SKM-1 treated with dmso at 0.1 percent for 144 hours (cell line): ENCODE measurements at regions not wholly inside any gene's neighbourhood (a gene's known extent, or its start where the extent isn't known, plus 50 kb on each side); places are given as distances from the start of the nearest gene placed in this dataset.
"Not testable (repeated sequence)": the region's sequence is repeated elsewhere in the genome, so short reads cannot be mapped to it uniquely, and the experiment has no call there.

Experiments used
- DNase-seq: peaks from one replicate; lab custom pipeline; 2025; ENCODE audit not compliant: unreplicated experiment; lab: John Stamatoyannopoulos, UW

DNA sequence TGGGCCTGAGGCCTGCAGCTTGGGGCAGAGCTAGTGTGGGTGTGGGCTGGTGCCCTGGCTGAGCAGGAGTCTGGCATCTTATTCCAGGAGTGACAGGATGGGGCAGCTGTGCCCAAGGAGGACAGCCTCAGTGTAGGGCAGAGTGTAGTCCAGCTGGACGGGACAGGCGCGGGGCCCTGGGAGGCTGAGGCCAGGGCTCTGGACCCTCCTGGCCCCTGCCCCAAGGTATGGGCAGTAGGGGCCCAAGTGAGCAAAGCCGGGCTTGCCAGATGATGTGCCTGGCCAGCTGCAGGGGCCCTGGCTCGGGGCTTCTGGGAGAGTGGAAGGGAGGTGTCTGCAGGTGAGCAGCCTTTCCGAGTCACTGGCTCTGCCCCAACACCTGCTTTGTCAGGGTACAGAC is 1190.9 kb downstream of the BRD1 start:
- DNase-seq: no peak

DNA sequence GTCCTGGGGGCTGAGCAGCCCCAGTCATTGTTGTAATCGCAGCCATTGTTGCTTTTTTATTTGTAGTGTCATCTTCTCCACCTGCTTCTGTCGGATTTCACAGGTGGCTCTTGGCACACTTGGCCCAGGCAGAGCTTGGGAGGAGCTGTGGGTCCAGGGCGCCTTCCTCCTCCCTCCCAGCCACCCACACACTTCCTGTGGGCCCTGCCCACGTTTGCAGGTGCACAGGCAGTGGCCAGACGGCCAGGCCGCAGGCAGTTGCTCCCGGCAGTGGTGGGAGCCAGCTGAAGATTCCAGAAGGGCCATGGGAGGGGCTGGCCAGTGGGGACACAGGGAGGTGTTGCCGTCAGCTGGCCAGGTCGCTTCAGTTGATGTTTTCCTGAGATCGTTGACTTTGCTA is 1191.9 kb downstream of the BRD1 start:
- no peak for DNase-seq

DNA sequence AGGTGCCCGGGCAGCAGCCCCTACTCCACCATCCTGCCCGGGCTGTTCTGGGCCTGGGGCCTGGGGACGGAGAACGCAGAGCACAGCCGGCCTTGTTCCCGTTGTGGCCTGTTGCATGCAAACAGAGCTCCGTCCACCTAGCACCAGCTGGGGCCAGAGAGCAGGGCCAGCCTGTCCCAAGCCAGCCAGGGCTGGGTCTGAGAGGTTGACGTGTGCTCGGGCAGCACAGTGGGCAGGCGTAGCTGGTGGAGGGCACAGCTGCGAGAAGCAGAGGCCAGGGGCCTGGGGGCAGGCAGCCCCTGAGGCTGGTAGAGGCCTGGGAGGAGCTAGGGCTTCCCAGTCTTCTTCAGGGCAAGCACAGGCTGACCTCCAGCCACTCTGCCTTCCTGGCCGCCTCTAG is 1192.6 kb downstream of the BRD1 start:
- DNase-seq: no peak

DNA sequence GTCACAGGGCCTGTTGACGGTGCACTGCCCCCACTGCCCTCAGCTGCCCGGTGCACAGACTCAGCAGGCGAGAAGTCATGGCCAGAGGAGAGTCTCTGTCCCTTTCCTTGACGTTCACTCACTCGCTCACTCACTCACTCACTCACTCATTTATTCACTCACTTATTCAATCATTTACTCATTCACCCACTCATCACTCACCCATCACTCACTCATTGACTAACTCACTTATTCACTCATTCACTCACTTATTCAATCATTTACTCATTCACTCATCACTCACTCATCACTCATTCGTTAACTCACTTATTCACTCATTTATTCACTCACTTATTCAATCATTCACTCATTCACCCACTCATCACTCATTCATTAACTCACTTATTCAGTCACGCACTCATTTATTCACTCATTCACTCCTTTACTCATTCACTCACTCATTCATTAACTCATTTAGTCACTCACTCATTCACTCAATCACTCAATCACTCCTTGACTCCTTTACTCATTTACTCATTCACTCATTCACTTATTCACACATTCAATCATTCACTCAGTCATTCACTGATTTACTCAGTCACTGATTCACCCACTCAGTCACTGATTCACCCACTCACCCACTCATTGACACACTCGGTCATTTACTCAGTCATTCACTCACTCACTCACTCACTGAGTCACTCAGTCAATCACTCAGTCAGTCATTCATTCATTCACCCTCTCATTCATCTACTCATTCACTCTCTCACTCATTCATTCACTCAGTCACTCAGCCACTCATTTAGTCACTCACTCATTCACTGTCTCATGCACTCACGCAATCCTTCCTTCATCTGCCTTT is 1193.5 kb downstream of the BRD1 start:
- DNase-seq: no peak

DNA sequence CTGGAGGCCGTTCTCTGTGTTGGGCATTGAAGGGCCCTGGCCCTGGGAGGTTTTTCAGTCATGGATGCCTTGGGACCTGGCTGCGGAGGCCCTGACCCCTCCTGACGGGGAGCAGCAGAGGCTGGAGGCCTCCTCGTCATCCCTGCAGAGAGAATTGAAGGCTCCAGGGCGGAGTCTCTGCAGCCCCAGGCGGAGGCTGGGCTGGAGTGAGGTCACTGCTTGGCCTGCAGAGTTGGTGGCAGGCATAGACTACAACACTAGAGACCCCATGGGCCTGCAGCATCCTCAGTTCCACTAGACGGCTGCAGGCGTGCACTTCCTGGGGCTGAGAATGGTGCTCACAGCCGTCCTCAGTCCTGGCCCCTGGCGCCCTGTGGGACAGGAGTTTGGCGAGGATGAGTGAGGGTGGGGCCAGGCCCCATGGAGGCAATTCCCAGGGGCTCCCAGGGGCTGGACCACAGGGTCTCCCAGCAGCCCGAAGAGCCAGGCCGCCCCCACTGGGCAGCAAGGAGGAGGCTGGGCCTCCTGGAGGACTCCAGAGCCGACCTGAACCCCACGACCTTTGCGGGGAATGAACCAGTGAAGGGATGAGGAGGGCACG is 1194.9 kb downstream of the BRD1 start:
- no peak for DNase-seq

DNA sequence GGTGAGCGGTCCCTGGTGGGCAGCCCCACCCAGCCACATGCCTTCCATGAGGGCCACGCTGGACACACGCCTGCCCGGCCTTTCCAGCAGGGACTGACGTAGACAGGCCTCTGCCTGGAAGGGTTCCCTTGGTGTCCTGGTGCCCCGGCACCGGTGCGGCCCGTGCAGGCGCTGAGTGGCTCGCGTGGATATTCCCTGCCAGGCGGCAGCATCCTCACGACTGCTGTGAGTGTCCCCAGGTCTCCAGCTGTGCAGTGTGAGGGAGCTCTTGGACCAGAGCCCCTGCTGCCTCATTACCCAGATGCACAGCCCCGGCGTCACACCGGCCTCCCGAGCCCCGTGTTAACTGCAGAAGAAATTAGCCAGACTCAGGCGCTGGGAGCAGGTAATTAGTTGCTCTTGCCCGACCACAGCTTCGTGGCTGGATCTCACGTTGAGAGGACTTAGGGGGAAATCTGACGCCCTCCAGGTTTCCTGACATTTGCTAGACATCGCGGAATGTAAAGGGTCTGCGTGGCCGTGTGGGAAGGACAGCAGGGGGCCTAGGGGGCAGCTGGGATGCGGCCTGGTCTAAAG is 1196.3 kb downstream of the BRD1 start:
- no peak for DNase-seq

DNA sequence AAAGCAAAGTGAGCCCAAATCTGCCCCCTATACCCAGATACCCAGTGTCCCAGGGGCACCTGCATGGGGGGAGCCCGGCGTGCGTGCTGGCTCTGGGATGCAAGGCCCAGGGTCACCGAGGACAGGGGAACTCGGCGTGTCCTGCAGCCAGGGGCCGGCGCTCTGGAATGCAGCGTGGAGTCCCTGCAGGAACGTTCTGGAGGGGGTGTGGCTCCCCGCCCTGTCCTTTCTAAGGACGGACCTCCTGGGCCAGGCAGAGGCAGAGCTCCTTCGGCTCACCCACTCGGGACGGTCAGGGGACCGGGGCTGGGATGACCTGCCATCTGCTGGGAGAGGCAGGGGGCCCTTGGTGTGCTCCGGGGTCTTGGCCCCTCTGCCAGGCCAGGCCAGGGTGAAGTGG is 1196.8 kb downstream of the BRD1 start:
- no peak for DNase-seq

DNA sequence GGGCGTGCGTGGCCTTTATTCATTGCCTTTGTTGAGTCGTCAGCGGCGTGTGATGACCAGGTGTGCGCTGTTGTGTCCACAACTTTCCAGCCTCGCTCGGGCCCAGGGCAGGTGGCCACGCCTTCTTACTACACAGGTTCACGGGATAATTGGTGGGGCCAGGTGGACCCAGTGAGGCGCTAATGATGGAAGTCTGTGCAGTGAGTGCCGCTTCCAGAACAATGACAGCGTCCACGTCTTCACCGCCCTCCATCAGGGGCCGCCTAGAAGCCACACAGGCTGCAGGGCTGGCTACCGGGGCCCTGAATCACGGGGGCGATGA is 1197.3 kb downstream of the BRD1 start:
- DNase-seq: no peak

DNA sequence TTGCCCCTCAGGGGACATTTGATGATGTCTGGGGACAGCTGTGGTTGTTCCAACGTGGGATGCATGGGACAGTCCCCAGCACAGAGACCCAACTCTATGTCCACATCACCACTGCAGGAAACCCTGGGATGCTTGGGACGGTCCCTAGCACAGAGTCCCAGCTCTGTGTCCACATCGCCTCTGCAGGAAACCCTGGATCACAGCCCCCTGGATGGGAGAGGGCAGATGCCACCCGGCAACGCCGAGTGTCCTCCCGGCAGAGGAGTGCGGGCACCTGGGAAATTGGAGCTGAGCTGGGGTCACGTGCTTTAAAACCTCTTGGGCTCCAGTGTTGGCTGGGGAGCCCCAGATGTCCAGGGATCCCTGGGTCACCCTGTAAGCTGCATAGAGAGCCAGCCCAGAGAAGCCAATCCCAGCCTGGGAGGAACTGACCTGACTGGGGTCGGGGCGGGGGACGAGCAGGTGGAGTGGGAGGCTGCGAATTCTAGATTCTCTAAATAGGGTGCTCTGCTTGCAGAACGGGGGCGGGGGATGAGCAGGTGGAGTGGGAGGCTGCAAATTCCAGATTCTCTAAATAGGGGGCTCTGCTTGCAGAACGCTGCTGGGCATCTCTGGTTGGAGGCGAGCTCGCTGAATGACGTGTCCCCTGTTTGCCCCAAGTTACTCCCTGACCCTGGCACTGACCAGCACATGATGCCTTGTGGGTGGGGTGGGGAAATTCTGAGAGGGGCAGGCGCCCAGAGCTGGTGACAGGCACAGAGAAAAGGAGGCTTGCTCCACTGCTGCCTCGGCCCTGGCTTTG is 1197.8 kb downstream of the BRD1 start:
- DNase-seq: no peak

DNA sequence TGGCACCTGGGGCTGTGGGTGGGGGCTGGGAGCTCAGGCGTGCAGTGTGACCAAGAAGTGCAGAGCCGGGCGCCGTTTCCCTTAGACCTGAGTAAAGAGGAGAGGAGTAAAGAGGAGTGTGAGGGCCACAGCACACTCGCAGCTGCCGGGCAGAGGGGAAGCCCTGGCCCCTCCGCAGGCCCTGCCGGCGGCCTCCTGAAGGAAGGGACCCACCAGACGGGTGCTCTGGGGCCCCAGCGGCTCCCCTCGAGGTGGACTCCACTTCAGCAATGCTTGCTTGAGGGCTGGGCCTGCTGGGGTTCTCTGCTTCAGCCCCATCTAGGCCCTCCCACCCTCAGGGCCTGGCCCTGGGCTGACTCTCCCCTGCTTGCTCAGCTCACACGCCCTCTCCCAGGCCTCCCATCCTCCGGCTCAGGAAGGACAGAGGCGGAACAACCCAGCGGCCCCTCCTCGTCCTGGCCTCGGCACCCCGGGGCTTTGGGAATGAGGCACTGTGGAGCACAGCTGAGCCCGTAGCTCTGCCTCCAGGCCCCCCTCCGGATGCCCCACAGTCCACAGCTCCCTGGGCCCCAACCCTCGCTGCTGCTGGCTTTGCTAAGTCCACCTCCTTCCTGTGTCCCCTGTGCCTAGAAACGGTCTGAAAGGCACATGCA is 1198.7 kb downstream of the BRD1 start:
- no peak for DNase-seq

DNA sequence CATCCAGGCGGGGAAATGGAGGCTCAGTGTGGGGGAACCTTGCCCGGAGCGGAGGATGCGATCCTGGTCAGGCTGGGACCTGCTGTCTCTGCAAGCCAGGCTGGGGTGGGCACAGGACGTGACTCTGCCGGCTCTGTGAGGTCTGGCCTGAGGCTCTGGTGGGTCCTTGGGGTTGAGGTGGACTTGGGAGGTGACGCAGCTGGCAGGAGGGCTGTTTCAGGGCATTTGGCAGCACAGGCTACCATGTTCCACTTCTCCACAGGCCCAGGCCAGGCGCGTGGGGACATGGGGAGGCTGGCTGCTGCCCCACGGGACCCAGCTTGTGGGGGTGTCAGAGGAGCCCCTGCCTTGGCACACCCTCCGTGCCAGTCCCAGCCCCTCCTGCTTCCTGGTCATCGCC is 1199.7 kb downstream of the BRD1 start:
- no peak for DNase-seq

DNA sequence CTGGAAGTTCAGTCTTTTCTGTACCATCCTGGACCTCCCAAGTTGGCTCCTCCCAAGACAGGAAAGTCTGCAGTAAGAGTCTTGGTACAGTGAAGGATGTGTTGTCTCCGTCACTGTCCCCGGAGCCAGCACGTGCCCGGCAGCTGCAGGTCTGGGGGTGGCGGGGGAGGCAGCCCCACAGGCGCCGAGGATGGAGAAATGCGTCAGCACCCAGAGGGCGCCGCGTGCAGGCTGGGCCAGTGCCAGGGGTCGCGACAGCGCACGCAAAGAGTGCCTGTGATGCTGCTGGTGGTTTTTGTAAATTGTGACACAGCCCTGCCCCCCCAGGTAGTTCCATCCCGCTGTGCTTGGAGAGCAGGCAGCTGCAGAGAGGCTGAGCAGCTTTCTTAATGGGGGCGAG is 1200.5 kb downstream of the BRD1 start:
- no peak for DNase-seq

DNA sequence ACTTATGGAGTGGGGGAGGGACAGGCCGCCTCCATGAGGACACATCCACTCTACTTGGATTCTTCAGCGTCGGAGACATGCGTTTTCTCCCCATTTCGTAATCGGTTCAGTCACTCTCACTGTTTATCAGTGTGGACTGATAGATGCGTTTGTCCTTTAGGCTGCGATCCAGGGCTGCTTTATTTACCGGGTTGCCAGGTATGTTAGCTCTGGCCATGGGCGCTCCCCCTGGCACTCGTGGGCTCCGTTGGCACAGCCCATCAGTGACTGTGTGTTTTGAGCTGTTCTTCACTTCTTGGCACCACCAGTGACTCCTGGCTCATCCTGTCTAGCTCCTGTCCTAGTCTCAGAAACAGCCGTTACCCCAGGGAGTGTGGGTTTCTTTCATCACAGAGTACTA is 1203.3 kb downstream of the BRD1 start:
- DNase-seq: no peak

DNA sequence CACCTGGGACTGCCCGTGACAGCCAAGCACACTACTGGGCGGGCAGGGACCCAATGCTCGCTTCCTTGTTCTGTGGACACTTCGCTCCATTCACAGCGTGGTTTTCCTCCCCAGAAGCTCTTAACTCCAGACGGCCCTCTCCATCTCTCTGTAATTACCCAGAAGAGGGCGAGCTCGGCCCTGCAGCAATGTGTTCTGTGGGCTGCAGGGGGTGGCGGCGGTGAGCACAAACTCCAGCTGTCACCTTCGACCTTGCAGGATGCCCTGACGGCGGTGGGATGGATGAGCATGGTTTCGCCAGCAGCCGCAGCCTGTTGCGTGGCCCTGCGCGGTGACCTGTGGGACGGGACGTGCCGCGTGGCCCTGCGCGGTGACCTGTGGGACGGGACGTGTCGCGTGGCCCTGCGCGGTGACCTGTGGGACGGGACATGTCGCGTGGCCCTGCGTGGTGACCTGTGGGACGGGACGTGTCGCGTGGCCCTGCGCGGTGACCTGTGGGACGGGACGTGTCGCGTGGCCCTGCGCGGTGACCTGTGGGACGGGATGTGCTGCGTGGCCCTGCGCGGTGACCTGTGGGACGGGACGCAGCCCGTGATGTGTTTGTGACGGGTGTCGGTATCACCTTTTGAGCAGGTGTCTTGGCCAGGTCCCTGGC is 1204.7 kb downstream of the BRD1 start:
- DNase-seq: no peak

DNA sequence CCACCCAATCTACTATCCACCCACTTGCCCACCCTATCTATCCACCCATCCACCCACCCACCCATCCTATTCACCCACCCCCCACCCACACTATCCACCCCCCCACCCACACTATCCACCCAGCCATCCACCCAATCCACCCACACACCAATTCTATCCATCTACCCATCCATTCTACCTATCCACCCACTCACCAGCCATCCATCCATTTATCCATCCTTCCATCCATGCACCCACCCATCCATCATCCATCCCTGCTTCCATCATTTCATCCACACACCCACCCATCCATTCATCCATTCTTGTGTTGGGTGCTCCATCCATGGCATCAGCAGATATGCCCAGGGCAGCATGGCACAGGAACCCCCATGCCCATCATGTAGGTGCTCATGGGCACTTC is 1206.6 kb downstream of the BRD1 start:
- DNase-seq: no peak

DNA sequence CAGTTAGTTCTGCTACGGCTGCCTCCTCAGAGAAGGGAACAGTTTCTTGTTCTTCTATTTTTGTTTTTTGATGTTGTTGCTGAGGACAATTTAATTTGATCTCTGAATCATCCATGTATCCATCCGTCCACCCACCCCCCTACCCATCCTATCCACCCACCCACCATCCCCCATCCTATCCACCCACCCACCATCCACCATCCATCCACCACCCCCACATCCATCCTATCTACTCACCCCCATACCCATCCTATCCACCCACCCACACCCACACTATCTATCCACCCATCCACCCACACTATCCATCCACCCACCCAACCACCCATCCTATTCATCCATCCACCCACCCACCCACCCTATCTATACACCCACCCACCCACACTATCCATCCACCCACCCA is 1207.2 kb downstream of the BRD1 start:
- not testable (repeated sequence) for DNase-seq

DNA sequence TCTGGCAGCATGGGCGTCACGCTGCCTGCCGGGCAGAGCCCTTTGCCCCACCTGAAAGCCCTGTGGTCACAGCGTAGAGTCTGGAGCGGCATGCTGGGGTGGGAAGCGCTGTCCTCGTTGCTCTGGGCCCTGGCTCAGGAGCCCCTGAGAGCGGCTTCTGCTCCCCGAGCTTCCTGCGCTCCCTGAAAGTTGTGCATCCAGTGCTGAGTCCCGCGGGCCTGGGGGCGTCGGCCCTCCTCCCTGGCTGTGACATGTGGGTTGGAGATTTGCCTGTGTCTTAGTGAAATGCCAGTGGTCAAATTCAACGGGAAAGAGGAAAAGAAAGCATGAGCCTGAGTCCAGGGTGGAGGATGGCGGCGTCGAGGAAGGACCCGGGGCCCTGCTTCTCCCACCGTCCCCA is 1208.0 kb downstream of the BRD1 start:
- DNase-seq: no peak

DNA sequence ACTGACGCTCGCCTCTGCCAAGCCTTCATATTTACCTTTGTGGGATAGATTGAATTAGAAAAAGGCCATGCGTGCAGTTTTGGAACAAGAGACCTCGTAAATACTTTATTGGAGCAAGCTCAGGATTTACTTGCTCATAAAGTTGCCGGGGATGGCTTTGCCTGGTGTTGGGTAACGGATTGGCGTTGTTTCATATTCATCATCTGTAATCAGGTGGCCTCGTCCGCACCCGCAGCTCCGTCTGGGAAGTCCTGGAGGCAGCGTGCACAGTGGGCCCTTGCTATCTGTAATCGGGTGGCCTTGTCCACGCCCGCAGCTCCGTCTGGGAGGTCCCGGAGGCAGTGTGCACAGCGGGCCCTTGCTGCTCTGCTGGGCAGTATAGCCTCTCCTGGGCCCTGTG is 1209.3 kb downstream of the BRD1 start:
- DNase-seq: no peak

DNA sequence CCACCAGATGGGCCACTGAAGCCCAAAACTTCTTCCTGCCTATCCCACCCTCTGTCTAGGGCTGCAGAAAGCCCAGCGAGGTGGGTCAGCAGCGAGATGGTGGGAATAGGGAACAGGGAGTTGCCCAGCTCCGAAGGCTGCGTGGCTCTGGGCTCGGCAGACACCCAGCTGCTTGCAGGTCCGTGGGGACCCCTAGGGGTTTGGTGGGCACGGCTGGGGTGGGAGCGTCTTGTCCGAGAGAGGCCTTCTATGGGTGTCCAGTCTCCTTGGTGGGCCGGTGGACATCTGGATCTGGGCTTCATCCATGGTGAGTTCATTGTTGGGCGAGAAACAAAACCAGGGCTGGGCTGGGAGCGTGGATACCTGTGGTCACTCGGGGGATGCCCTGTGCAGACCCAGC is 1211.0 kb downstream of the BRD1 start:
- no peak for DNase-seq

DNA sequence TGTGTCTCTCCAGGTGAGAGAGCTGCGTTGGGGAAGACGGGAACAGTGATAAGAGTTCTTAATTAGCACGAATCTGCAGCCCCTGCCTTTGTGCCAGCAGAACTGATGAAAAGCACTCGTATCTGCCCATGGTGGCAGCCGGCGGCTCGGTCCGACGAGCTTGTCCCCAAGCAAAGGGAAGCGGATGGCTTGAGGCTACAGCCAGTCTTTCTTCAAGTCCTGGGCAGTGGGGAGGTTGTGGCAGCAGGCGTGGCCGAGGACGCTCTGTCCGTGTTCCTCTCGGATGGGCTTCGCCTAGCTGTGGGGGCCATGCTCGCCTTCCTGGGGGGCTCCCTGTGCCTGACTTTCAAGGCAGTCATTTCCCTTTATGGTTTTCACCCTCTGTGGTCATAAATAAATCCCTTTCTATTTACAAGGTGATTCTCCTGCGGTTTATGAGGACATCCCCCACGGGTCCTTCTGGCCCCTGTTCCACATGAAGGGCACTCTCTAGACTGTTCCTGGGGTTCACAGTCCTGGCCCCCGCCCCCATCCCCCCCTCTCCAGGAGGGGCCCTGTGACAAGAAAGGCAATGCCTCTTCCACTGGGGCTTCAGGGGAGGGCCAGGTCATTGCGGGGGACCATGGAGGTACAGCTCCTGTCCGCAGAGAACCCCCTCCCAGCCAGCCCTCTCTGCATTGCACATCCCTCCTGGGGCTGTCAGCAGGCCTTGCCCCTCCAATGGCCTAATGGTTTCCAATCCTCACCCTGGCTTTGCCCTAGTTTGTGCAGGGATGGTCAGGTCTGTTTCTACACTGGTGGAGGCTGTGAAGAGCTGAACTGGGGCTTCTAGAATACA is 1212.3 kb downstream of the BRD1 start:
- DNase-seq: no peak
